HG03442 (cell line): ENCODE measurements at regions not wholly inside any gene's neighbourhood (a gene's known extent, or its start where the extent isn't known, plus 50 kb on each side); places are given as distances from the start of the nearest gene placed in this dataset.

Experiments used
- ATAC-seq: cut with Tn5 transposase; IDR thresholded peaks from one replicate; pipeline ENCODE4 v1.9.1; 2021; ENCODE audit warnings: mild to moderate bottlenecking, moderate library complexity; ENCODE audit not compliant: unreplicated experiment

DNA sequence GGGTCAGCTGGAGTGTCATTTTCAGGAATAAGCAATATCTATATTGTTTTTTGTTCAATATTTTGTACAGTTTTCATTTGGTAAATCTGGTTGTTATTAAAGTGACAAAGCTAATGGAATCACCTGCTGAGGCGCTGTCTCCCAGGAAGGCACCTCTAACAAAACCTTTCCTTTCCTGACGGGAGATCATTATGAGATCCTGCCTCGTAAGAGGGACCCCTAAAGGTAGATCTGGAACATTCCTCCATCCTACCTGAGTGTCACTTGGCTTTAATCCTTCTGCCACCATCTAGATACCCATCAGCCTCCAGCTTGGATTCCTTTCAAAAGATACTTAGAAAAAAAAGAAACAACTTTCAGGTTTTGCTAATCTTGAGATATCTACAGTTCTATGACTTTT is 157.7 kb downstream of the FAT3 start:
- no peak for ATAC-seq

- ATAC-seq = no peak
Observed at GRCh38 chr11:92383430-92383829, 158.8 kb downstream of the FAT3 start.

- no peak for ATAC-seq
Observed at GRCh38 chr11:92384358-92384757, 159.7 kb downstream of the FAT3 start.

DNA sequence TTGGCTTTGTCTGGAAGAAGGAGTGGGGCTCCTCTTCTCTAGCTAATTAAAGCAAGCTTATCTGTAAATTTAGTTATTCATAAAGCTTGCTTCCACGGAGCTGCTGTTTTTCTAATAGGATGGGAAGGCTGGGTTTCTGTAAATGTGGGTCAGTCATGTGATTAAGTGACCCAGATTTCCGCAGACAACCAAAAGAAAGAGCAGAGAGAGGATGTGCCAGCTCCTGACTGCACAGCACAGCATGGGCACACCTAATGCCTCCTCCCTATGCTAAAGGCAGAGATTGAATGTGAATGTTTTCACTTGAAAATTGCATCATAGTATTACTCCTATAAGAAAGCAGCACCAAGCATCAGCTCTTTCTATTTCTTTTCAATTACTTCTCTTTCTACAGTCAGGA is 160.2 kb downstream of the FAT3 start:
- ATAC-seq = no peak

GRCh38 chr11:92386577-92386976 is 162.0 kb downstream of the FAT3 start:
- no peak for ATAC-seq

GRCh38 chr11:92387859-92388258 is 163.2 kb downstream of the FAT3 start:
- ATAC-seq = no peak

- no peak for ATAC-seq
Observed at GRCh38 chr11:92388380-92388779, 163.8 kb downstream of the FAT3 start.

DNA sequence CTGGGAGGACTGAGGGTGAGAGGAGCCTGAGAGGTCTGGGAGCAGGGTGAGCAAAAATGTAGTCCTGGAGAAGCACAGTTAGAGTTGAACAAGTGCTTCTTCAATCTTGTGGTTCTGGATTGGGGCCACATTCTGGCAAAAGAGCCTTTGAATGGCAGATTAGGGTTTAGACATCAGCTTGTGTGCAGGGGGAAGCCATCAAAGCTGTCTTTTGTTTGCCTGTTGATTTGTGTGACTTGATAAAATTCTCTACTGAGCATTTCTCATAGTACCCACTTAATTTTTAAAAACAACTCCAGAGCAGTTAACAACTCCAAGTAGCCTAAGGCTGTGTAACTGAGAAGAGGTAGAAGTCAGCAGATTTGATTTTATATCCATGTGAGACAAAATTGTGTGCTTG is 166.2 kb downstream of the FAT3 start:
- no peak for ATAC-seq

- no peak for ATAC-seq
Observed at GRCh38 chr11:92391364-92391763, 166.7 kb downstream of the FAT3 start.

GRCh38 chr11:92391808-92392207 is 167.2 kb downstream of the FAT3 start:
- ATAC-seq = no peak

DNA sequence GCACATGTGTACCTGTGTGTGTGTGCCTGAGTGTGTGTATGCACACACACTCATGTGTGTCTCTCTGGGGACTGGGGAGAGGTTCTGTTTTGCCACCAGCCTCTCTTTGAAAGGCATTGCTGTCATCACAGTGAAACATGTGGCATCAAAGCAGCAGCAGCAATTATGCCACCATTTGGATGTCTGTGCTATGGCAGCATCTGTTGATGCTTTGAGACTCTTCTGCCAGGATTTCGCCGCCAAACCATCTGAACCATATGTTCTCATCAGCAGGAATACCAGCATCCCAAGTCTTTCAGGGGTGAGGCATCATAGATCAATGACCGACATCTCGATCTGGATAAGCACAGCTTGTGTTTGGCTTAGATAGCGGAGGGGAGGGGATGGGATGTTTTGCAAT is 168.6 kb downstream of the FAT3 start:
- no peak for ATAC-seq

DNA sequence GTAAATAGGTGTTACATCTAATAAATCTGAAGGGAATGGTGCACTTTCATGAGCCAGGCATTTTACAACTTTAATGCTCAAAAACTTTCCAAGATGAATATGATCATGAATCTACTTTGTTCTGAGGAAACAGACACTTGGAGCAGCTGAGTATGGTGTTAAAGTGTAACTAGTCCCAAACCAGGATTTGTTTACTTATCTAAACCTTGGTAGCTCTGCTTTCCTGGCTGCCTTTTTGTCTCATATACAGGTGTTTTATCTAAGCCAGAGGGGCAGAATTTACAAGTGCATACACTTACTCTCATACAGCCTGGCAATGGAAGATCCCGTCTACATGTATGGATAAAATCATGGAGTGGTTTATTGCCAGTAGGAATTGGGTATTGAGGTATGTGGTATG is 171.5 kb downstream of the FAT3 start:
- no peak for ATAC-seq

DNA sequence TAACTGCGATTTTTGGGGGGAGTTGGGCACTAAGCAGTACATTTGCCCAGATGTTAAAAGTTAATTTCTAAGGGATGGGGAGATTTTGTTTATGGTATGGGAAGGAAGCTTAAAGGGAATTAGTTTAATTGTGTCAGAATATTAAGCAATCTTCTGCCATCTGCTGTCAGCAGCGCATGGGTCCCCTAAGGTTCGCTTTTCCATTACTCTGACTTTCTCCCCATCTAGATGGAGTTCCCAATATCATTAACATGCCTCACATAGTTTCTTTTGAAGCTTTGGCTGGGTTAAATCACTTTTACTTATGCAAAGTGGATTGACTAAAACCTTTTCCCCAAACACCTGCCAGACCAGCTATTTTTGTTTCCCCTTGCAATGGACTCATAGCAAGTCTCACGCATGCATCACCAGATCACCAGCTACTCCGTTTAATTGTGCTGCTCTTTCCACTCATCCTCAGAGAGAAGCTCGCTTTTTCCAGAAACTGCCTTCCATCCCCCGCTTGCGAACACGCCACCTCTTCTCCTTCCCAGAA is 172.7 kb downstream of the FAT3 start:
- no peak for ATAC-seq

DNA sequence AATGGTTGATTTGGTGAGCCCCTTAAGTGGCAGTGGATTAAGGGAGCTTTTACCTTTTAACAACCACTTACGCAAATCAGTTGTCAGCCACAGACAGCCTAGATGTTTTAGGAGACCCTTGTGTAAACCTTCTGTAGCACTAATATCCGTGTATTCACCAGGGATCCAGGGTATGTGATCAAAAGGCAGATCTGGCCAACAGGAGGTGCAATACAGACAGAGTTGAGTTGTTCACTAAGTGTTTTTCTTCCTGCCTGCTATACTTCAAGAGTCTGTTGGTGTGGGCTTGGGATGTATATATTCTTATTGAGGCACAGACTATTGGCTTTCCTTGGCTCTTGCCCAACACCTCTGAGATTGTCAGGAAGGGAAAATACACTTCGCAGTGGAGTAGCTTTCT is 175.1 kb downstream of the FAT3 start:
- ATAC-seq = no peak

DNA sequence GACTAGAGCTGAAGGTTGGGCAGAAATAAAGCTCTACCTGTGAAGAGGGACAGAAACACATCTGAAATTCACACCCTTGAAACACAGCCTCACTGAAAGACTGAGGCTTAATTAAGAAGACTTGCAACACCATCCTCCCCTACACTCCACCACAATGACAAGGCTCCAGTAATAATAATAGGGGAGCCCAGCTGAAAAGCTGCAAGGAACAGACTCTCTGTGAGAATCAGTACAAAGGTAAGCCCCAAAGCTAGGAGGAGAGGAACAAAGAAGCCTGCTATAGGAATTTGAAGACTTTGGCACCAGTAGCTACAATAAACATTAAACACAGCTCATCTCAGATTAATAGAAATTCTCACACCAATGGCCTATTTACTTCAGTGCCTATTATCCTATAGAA is 176.9 kb downstream of the FAT3 start:
- no peak for ATAC-seq

- ATAC-seq = no peak
Observed at GRCh38 chr11:92406472-92406871, 181.9 kb downstream of the FAT3 start.

DNA sequence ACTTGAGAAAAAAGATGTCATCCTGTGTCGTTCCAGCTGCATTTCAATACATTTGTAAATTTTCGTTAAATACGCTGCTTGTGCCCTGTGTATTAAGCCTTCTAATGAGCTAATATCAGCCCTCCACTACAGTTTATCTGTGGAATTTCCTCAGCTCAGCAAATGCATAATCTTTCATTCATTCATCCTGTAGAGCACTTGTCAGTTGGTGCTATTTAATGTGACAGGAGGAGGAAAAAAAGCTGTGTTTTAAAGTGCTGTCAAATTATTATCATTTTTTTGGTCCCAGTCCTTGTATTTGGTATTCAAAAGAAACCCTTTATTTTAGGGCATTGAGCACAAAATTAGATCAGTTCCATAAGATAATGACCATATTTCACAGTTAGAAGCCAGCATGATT is 184.7 kb downstream of the FAT3 start:
- ATAC-seq = no peak

GRCh38 chr11:92409956-92410355 is 185.3 kb downstream of the FAT3 start:
- no peak for ATAC-seq

DNA sequence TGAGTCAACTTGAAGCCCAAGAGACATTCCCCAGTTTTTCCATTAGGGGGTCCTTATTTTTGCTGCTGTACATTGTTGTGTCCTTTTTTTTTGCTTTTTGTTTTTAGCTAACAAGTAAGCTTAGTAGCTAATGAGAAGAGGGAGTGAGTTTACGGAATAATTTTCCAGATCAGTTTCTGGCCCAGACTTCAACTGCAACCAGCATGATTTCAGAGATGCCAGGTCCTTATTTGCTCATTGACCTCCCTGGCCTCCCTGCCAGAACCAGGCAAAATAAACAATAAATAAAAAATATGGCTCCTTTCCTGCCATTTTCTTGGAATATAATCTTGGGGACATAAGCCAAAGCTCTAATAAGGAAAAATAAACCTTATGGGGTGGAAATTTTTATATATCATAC is 185.9 kb downstream of the FAT3 start:
- no peak for ATAC-seq

- ATAC-seq = no peak
Observed at GRCh38 chr11:92411431-92411830, 186.8 kb downstream of the FAT3 start.

DNA sequence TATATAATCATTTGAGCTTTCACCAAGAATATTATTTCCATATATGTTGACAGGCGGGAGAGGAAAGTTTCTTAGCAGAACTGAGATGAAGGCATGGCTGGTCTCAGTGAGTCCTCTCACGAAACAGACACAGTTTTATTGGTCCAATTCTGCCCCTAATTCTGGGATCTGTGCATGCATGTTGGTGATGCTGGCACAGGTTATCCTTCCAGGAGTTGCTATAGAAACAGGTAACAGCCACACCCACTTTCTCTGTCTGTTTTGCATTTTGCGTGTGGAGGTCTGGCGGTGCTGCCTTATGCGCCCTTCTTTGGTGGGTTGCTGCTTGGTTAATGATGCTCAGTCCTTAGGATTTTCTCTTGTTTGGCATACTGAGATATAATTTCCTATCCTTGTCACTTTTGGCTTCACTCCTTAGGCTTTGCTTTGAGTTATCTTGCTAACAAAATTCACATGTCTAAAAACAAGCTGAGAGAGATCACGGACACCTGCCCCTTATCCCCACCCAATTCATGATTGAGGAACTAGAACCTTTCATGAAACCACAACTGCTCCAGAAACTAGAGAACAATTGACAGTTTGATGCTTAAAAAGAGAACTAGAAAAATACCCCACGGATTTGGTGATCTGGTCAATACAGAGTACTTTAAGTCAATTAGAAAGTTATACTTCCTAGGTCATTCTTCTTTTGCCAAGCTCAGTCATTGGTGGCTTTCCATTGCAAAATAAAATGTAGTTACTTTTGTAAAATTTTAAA is 189.3 kb downstream of the FAT3 start:
- ATAC-seq = peak; percentile 65

GRCh38 chr11:92416971-92417725 is 192.5 kb downstream of the FAT3 start:
- ATAC-seq = no peak
